SU-DHL-6 (cell line): ENCODE measurements at regions not wholly inside any gene's neighbourhood (a gene's known extent, or its start where the extent isn't known, plus 50 kb on each side); places are given as distances from the start of the nearest gene placed in this dataset.

Experiments
- H2AFZ ChIP-seq: fragments of 200-600 bp; sonication (generic); 2 replicates; pipeline ENCODE4 v1.6.1; 2014; ENCODE audit warnings: low read depth, mild to moderate bottlenecking, moderate library complexity, mixed read lengths, antibody characterized with exemption, low read length; ENCODE audit not compliant: severe bottlenecking
- H3F3A ChIP-seq: fragments of 200-600 bp; shearing (Covaris generic); 2 replicates; pipeline ENCODE4 v1.6.0; 2016; ENCODE audit warnings: antibody characterized with exemption, mild to moderate bottlenecking; ENCODE audit not compliant: insufficient read depth
- H3K27ac ChIP-seq: fragments of 200-600 bp; sonication (generic); 2 replicates; pipeline ENCODE4 v1.5.1; 2016; ENCODE audit warnings: low read depth, mild to moderate bottlenecking, low read length, moderate library complexity, mixed read lengths
- H3K27me3 ChIP-seq: fragments of 200-600 bp; sonication (generic), shearing (Covaris generic); 2 replicates; pipeline ENCODE4 v1.6.0; 2014; ENCODE audit warnings: mild to moderate bottlenecking, low read length
- H3K36me3 ChIP-seq: fragments of 200-600 bp; sonication (generic); 2 replicates; pipeline ENCODE4 v1.6.1; 2014; ENCODE audit warnings: mild to moderate bottlenecking, low read length, mixed read lengths
- H3K4me2 ChIP-seq: fragments of 300-600, 200-600 bp; shearing (Covaris generic), sonication (generic); 2 replicates; pipeline ENCODE4 v1.6.0; 2014; ENCODE audit warnings: low read length, low read depth, mild to moderate bottlenecking; ENCODE audit not compliant: poor library complexity, severe bottlenecking
- H3K4me3 ChIP-seq: fragments of 200-600 bp; sonication (generic); 2 replicates; pipeline ENCODE4 v1.5.1; 2014; ENCODE audit warnings: antibody characterized with exemption, low read length, mild to moderate bottlenecking, mixed read lengths; ENCODE audit not compliant: insufficient read depth, poor library complexity, severe bottlenecking
- H3K79me2 ChIP-seq: fragments of 200-600 bp; sonication (generic); 2 replicates; pipeline ENCODE4 v1.6.1; 2014; ENCODE audit warnings: mild to moderate bottlenecking, low read length, moderate library complexity; ENCODE audit not compliant: insufficient read depth
- H3K9ac ChIP-seq: fragments of 200-600 bp; sonication (generic); 2 replicates; pipeline ENCODE4 v1.7.0; 2014; ENCODE audit warnings: mild to moderate bottlenecking, low read length
- H3K9me2 ChIP-seq: fragments of 200-600 bp; sonication (generic); replicated peaks from 2 replicates; pipeline ENCODE4 v1.6.1; 2014; ENCODE audit warnings: low read length; ENCODE audit not compliant: insufficient read depth
- H3K9me3 ChIP-seq: fragments of 200-600 bp; sonication (generic); 2 replicates; pipeline ENCODE4 v1.6.1; 2014; ENCODE audit warnings: low read length, mixed read lengths; ENCODE audit not compliant: insufficient read depth
- H4K20me1 ChIP-seq: fragments of 200-600 bp; sonication (generic); 2 replicates; pipeline ENCODE4 v1.6.1; 2014; ENCODE audit warnings: low read depth, mild to moderate bottlenecking, antibody characterized with exemption, low read length, moderate library complexity, mixed read lengths
- CTCF ChIP-seq: fragments of 200-600 bp; sonication (generic); IDR thresholded peaks from one replicate; pipeline ENCODE4 v1.5.1; 2017; ENCODE audit warnings: antibody characterized with exemption, mild to moderate bottlenecking, low read length, moderate library complexity; ENCODE audit not compliant: insufficient read depth, poor library complexity, severe bottlenecking
- EZH2phosphoT487 ChIP-seq: fragments of 200-600 bp; sonication (generic), shearing (Covaris generic); conservative IDR thresholded peaks from 2 replicates; pipeline ENCODE4 v1.6.1; 2018; ENCODE audit warnings: mild to moderate bottlenecking, antibody characterized with exemption, low read length, moderate library complexity, mixed read lengths

DNA sequence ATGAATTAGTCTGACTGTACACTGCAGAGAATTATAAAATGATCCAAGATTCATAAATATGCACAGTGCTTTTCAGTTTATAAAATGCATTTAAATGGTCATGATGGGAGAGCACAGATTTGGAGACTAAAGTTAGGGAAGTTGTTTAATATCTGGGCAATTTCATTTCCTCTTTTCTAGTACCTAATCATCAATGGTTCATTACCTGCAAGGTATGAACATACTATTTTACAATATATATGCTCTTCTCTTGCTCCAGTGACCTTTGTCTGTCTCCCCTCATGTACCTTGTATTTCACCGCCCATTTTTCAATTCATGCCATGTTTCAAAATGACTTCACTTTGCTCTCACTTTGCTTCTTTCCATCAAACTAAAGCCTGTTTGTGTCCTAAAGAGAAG, 114.5 kb downstream of the SUCNR1 start:
- Histone ChIP-seq H3K36me3 (no peaks in the 10 kb centered on the region), H3K27ac (no peak overlapping the region), H3F3A (no peaks in the 10 kb centered on the region), H2AFZ (no peak overlapping the region), H3K79me2 (no peaks in the 10 kb centered on the region), H3K4me3 (no peak overlapping the region), H3K9me3 (no peaks in the 10 kb centered on the region), H3K27me3 (no peaks in the 10 kb centered on the region), H4K20me1 (no peaks in the 10 kb centered on the region), H3K9me2 (no peaks in the 10 kb centered on the region), H3K9ac (no peak overlapping the region), H3K4me2 (no peak overlapping the region)
- TF ChIP-seq CTCF (no peak), EZH2phosphoT487 (no peak)

DNA sequence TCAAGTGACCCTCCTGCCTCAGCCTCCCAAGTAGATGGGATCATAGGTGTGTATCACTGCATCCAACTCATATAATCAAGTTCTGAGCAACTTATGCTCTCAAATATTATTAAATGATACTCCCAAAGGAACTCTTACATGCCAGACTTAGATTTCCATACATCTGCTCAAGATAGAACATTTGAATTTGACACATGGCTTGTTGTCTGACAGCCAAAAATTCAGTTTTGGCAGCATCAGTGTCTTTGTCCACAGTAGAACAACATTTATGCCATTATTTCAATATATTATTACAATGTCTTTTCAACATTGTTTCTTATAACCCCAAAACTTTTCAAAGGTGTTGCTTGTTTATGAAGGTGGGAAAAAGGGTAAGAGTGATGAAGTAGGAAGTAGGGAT, 116.2 kb downstream of the SUCNR1 start:
- no peak for TF ChIP-seq CTCF
- TF ChIP-seq EZH2phosphoT487 = no peak

DNA sequence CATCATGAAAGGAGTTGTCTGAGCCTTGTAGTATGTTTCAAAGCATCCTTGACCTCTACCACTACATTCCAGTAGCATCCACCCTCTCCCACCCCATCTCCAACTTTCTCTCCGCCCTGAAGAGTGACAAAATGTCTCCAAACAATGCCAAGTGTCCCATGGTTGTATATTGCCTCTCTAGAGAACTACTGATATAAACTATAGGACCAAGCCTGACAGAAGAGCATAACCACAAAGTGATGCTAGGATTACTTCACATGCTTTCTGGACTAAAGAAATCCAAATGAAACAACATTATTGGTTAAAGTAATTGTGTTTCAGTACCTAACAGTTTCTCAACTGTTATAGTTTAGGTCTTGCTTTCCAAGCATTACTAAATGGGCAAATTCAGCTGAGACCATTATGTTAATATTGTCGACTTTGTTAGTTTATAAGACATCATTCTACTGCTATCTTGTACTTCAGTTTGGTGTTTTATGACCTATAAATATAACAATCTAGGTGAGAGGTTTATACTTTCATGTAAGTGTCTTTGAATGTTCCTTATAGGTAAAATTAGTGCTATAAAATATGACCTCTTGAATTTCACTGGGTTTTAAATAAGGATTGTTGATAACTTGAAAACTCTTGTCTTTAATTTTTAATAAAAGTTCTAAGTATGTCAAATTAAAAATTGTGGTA, 117.4 kb downstream of the SUCNR1 start:
- no peaks in the 10 kb centered on the region for H4K20me1 ChIP-seq
- no peak overlapping the region for H3K9ac ChIP-seq
- no peaks in the 10 kb centered on the region for H3K9me3 ChIP-seq
- no peaks in the 10 kb centered on the region for H3K36me3 ChIP-seq
- H3K27me3 ChIP-seq = no peaks in the 10 kb centered on the region
- H2AFZ ChIP-seq = no peak overlapping the region
- no peak overlapping the region for H3K4me3 ChIP-seq
- H3K27ac ChIP-seq = no peak overlapping the region
- H3F3A ChIP-seq = no peaks in the 10 kb centered on the region
- TF ChIP-seq EZH2phosphoT487 (no peak), CTCF (no peak)
- no peak overlapping the region for H3K4me2 ChIP-seq
- H3K79me2 ChIP-seq = no peaks in the 10 kb centered on the region
- no peaks in the 10 kb centered on the region for H3K9me2 ChIP-seq

More for the DNA sequence above, 116.2 kb downstream of the SUCNR1 start:
- Histone ChIP-seq H3K4me2 (no peak overlapping the region), H3F3A (no peaks in the 10 kb centered on the region), H3K79me2 (no peaks in the 10 kb centered on the region), H4K20me1 (no peaks in the 10 kb centered on the region), H3K4me3 (no peak overlapping the region), H3K9me2 (no peaks in the 10 kb centered on the region), H3K9ac (no peak overlapping the region), H3K36me3 (no peaks in the 10 kb centered on the region), H2AFZ (no peak overlapping the region), H3K27ac (no peak overlapping the region), H3K27me3 (no peaks in the 10 kb centered on the region), H3K9me3 (no peaks in the 10 kb centered on the region)
